HG03442 (cell line): ENCODE measurements at regions not wholly inside any gene's neighbourhood (a gene's known extent, or its start where the extent isn't known, plus 50 kb on each side); places are given as distances from the start of the nearest gene placed in this dataset.
"Not testable (repeated sequence)": the region's sequence is repeated elsewhere in the genome, so short reads cannot be mapped to it uniquely, and the experiment has no call there.

ENCODE experiments used
- ATAC-seq: cut with Tn5 transposase; IDR thresholded peaks from one replicate; pipeline ENCODE4 v1.9.1; 2021; ENCODE audit warnings: mild to moderate bottlenecking, moderate library complexity; ENCODE audit not compliant: unreplicated experiment

GRCh38 chr1:222470252-222470805, 77.6 kb downstream of the HHIPL2 start:
- not testable (repeated sequence) for ATAC-seq

GRCh38 chr1:222466150-222466865, 81.6 kb downstream of the HHIPL2 start:
- no peak for ATAC-seq

GRCh38 chr1:222465211-222466041, 82.5 kb downstream of the HHIPL2 start:
- ATAC-seq = peak; percentile 90

GRCh38 chr1:222464841-222465210, 83.1 kb downstream of the HHIPL2 start:
- peak; percentile 18 for ATAC-seq

- no peak for ATAC-seq
These were observed 84.7 kb downstream of the HHIPL2 start for GRCh38 chr1:222463059-222463730.

- ATAC-seq = no peak
These were observed 85.3 kb downstream of the HHIPL2 start for GRCh38 chr1:222462601-222463000.

- ATAC-seq = no peak
These were observed 86.0 kb downstream of the HHIPL2 start for GRCh38 chr1:222461941-222462340.

- ATAC-seq = no peak
These were observed 88.3 kb downstream of the HHIPL2 start for GRCh38 chr1:222459652-222460051.

GRCh38 chr1:222457513-222457912, 90.4 kb downstream of the HHIPL2 start:
- ATAC-seq = no peak

- ATAC-seq = no peak
These were observed 90.8 kb downstream of the HHIPL2 start for GRCh38 chr1:222457084-222457483.

- ATAC-seq = peak; percentile 97
These were observed 92.6 kb downstream of the HHIPL2 start for GRCh38 chr1:222455188-222455879.

- peak; percentile 9 for ATAC-seq
These were observed 93.1 kb downstream of the HHIPL2 start for GRCh38 chr1:222454782-222455181.

- ATAC-seq = no peak
These were observed 93.7 kb downstream of the HHIPL2 start for GRCh38 chr1:222454186-222454585.

GRCh38 chr1:222452031-222452430, 95.9 kb downstream of the HHIPL2 start:
- ATAC-seq = no peak

- no peak for ATAC-seq
These were observed 104.3 kb downstream of the HHIPL2 start for GRCh38 chr1:222443566-222443965.

GRCh38 chr1:222441066-222441465, 106.8 kb downstream of the HHIPL2 start:
- ATAC-seq = no peak

GRCh38 chr1:222424826-222425225, 123.1 kb downstream of the HHIPL2 start:
- ATAC-seq = no peak

- no peak for ATAC-seq
These were observed 126.5 kb downstream of the HHIPL2 start for GRCh38 chr1:222421380-222421779.

- no peak for ATAC-seq
These were observed 127.3 kb downstream of the HHIPL2 start for GRCh38 chr1:222420633-222421032.

GRCh38 chr1:222418654-222419053, 129.2 kb downstream of the HHIPL2 start:
- no peak for ATAC-seq

- ATAC-seq = no peak
These were observed 130.6 kb downstream of the HHIPL2 start for GRCh38 chr1:222417264-222417663.
